Gastrocnemius medialis (tissue), 4 donors: ENCODE measurements at regions not wholly inside any gene's neighbourhood (a gene's known extent, or its start where the extent isn't known, plus 50 kb on each side); places are given as distances from the start of the nearest gene placed in this dataset.

Experiments used
- CTCF ChIP-seq, 5 experiments: fragments of 450-650 bp in 3 of 5; fragments of 200-600 bp in 2 of 5; sonication (generic) in 2 of 5; IDR thresholded peaks in 4 of 5; conservative IDR thresholded peaks in 1 of 5; 1 replicate in 4 of 5; 2 replicates in 1 of 5; pipeline ENCODE4 v1.5.1; 2016 to 2019; ENCODE audit warnings: antibody characterized with exemption in 5 of 5, mild to moderate bottlenecking in 3 of 5, moderate library complexity in 3 of 5
- POLR2A ChIP-seq, 2 donors: fragments of 450-650 bp; IDR thresholded peaks; one replicate each; pipeline ENCODE4 v1.6.1; 2017; ENCODE audit warnings: antibody characterized with exemption in 2 of 2, mild to moderate bottlenecking in 2 of 2, moderate library complexity in 2 of 2

DNA sequence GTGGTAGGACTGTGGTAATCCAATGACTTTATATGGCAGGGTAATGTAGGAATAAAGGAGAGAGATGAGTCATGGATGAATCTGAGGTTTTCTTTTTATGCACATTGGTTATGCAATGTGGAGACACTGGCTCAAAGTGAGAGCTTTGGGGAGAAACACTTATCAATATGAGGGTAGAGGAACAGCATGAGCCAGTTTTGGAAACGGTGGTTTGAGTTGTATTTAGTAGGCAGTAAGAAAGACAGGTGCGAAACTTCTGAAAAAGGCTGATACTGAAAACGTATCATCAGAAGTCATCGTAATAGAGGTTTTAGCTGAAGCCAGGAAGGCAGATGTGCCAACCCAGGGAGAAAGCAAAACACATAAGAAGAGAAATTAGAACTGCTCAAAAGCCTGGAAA, 854.8 kb upstream of the SEL1L start:
- no peak for TF ChIP-seq CTCF (IDR thresholded peaks at IDR 0.05 in 4 of 5, conservative IDR thresholded peaks at IDR 0.05 in 1 of 5)
- TF ChIP-seq POLR2A (IDR thresholded peaks at IDR 0.05) = no peak
